ENCODE measurements at regions not wholly inside any gene's neighbourhood (a gene's known extent, or its start where the extent isn't known, plus 50 kb on each side); places are given as distances from the start of the nearest gene placed in this dataset.
A peak's percentile ranks its signal among the peaks of the same experiment; 100 is the strongest.

DNA sequence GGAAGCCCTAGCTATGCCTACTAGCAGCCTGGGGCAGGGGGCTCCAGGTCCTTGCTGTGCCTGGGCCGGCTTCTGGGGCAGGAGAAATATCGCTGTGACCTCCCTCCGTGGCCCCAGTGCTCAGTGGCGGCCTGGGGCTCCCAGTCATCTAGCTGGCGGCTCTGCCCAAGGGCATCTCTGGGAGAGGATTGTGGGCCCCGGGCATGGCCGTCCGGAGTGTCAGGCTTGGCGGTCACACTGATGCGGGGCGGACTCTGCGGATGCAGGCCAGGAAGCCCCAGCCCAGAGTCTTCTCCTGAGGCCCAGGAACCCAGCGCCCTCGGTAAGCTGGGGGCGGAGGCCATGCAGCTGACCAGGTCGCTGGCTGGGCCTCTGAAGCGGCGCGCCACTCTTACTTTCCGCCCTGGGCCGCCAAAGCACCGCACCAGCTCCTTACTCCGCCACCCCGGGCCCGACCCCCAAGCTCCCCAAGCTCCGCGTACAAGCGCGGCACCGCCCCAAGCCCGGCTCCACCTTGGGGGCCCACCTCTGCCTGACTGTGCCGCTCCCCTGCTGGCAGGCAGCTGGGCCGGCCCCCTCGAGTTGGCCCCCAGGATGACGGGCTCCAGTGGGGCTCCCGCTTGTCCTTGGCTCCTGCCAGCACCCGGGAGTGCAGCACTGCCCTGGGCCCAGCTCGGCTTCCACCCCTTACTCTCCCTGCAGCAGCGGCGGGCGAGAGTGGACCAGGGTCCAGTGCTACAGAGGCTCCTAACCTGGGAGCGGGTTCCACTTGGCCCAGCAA, 720.0 kb downstream of the PCDH18 start:
- DNase-seq: no peak

DNA sequence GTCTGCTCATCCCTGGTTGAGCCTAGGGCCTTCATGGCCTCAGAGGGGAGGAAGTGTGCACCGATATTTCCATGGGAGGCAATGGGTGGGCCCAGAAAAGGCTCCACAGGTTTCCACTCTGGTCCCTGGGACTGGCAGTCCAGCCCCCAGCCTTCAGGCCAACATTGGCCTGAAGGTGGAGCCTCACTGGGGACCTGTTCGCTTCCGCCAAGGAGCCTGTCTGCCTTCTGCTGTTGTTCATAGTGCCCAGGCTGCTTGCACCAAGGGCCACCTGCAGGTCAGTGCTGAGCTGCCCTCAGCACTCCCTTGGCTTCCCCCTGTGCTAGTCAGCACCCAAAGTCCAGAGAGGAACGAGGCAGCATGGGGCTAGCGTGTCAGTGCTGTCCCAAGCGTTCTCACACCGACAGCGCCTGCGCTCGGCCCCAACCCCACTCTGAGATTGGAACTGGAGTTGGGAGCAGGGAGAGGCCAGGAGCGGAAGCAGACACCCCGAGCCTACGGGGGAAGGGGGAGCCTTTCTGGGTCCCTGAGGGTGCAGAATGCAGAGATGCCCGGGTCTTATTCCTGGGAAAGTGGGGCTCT, 720.7 kb downstream of the PCDH18 start:
- no peak for DNase-seq

DNA sequence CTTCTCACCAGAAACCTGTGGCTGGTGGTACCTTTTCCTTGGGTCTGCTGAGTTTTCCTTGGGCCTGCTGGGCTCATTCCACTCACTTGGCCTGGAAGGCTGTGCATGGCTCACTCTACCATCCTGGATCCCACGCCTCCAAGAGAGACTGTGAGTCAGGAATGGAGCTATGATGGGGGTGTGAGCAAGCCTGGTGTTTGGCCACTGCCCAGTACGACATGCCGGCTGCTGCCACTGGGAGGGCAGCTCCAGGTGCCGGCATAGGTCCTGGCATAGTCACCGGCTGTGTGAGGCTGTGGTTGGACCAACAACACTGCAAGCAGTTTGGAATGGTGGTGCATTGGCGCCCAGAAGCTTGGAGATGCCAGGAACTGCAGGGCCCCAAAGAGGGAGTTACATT, 721.7 kb downstream of the PCDH18 start:
- no peak for DNase-seq

DNA sequence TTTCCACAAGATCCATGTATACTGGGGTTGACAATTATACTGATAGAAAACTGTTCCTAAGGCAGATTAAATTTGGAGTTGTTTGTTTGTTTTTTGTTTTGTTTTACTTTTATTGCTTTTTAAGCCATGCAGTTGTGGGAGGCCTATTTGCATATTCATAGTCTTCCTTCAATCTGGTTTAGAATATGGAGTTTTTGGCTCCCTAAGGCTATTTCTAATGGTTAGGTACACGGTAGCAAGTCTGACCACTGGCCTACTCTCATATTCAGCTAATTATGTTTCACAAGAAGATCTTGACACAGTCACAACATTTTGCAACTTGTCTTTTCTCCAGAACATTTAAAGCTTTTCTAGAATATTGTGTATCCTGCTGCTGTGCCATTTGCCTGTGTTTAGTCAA, 725.5 kb downstream of the PCDH18 start:
- no peak for DNase-seq

DNA sequence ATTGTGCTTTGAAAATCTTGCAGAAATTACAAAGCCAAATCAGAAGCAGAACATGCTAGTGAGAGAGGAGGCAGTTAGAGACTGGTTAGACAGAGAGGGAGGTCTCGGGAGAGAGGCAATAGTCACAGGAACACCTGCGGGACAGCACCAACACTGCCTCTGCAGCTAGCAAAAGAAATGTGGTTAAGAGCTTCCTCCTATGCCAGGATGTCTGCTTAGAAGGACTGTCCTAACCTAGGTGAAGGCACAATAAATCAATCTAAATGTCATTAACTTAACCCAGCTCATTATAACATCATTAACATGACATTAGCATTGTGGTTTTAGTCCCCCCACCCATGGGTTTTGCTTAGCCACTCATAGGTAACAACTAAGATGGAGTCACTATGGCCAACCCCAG, 726.7 kb downstream of the PCDH18 start:
- no peak for DNase-seq

DNA sequence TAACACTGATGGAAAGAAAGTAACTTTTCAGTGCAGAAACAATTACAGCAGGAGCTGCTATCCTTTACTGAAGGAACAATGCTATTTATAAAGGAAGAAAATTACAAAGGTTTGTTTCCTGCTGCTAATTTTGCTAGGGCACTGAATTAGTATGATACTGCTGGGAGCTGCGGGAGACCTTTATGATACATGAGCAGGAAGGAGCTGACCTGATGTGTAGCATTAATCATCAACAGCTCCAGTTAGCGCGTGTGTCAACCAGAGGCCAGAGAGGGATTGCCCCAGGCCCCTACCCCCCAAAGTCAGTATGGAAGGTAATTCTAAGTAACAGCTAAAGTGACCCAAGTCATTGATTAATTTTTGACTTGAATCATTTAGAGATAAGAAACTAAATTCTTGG, 728.9 kb downstream of the PCDH18 start:
- DNase-seq: no peak

DNA sequence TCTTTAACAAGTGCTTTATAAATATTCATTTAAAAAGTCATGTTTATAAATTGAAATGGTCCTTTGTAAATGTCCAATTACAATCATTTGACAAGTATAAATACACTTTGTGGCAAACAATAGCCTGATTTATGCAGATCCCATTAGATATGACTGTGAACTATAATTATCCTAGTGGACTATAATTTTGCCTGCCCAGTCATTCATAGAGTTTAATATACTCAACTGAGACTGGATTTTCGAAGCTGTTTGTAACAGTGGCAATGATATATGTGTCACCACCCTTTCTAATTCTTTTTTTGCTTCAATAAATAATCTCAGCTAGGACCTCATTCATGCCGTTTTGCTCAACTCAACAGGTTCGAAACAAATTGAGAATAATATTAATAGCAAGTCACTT, 732.0 kb downstream of the PCDH18 start:
- DNase-seq: peak; percentile 15 to 24

DNA sequence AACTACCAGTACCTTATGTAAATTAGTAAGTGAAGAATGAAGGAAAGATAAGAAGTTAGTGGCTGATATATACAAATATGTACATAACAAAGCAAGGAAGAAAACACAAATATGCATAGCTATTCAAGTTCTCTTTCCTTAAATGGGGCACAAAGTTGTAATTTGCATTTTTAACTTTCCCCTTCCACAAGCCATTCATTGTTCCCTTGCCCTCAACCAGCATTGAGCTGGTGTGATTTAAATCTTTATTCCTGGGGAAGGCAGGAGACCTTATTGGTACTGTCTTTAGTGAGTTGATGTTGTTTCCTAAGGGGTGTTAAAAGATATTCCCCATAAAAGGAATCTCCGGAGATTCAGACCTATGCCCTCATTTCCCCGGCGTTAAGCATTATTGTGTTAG, 735.3 kb downstream of the PCDH18 start:
- DNase-seq: no peak

DNA sequence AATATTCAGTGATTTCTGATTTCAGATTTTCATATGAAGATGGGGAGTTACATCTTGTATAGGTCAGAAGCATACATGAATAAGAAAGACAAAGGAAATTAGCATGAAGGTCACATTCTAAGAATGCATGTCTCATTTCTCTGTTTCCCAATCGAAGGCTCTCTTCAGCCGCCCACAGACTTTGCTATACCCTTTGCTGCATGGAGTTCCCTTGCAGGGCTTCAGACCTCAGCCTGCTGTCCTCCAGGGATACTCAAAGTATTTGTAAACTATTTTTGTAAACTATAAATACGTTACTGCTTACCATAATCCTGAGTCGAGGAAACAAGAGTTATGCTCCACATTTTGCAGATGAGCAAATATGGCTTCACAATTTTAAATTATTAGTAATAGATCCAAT, 738.4 kb downstream of the PCDH18 start:
- DNase-seq: no peak

DNA sequence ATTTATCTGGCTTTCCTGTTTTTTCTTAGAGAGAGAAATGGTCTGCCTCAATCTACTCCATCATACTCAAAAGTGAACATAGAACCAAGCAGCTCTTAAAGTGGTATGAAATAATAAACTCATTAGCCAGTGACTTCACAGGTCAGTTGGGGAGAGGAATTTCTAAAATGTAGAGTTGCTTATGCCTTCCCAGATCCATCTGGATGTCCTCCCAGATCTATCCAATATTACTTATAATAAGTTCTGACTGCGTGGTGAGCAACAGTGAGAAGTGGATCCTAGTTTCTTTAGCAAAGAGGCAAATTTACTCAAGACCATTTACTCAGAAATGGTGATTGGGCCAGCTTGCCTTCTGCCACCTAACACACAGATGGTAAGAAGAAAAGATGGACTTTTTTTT, 748.0 kb downstream of the PCDH18 start:
- DNase-seq: no peak

DNA sequence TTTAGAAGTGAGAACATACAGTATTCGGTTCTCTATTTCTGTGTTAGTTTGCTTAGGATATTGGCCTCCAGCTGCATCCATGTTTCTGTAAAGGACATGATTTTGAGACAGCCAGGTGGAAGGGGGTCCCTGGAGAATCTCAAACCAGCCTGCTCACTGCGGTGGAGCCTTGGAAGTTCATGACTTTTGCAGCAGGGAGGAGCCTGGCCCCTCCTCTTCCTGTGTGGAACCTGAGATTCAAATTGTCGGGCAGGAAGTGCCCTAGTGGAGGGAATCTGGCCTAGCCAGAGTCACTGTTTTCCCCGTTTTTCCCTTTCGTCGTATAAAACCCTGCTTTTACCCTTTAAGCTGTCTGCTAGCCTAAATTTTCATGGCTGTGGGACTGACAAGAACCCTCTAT, 762.6 kb downstream of the PCDH18 start:
- no peak for DNase-seq

DNA sequence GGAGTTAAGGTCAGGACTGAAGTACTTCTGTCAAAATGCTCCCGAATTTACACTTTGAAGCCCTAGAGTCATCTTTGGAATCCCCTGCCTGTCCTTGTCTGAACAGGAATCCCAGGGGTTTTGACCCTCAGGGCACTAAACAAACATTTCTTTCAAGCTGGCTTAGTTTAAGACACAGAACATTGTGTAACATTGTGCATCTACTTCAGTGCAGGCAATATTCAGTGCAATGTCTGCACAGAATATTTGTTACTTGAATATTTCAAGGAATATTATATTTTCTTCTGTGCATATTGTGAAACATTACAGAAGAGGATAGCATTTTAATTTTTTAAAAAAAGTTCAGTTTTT, 763.4 kb downstream of the PCDH18 start:
- no peak for DNase-seq

DNA sequence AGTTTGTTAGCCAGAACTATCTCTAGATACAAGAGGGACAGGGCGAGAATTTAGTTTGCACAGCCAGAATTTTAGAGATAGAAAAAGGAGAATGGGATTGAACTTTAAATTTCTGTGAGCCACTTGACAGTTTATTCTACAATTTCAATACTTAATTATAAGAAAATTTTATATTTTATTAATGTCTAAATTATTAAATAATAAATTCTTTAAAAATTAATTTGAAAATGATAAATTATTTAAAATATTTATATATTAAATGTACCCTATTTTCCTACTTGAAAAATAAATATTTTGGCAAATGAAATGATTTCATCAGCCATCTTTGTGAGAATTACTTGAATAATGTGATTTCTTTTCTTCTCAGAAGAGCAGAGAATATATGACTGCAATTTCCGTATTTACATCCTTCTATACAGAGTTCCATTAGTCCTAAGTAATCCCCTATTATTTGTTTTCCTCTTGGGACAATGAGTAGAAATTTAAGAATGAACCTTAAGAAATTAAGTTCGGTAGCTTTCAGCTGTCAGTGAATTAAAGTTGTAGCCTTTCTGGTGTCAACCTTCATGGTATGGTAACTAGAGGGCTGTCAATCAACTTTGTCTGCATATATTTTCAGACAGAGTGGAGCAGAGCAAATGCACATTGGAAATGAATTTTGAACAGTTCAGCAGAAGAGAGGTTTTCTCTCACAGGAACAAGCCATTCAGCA, 763.9 kb downstream of the PCDH18 start:
- no peak for DNase-seq

DNA sequence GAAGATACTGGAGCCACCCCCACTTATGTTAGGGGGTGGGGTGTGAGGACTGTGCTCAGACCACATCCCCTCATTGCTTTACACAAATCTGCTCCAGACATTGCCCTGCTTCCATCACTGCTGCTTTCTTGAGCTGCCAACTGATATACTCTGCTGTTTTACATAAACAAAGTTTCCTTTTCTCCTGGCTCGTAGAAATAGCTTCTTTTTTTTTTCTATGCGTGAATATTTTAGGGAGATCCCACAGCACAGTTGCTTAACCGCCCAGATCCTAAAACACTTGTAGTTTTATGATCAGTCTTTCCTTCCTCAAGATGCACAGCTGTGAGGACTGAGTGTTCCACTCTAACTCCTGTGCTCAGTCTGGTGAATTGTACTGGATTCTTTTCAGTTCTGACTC, 768.4 kb downstream of the PCDH18 start:
- no peak for DNase-seq

DNA sequence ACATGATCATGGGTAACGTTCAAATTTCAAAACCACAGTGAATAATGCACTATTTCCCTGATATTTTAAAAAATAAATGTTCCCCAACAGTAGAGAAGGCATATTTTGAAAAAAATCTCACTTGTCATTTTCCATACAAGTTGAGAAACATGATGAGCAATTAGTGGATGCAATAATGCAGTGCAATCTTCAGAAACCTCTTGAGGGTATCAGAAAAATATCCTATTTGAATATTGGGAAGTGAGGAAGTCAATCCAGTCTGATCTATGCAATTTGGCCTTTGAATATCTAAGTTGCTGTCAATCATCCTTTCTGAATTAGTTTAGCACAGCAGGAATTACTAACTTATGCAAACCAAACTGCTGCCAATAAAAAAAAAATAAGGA, 776.8 kb downstream of the PCDH18 start:
- DNase-seq: no peak

DNA sequence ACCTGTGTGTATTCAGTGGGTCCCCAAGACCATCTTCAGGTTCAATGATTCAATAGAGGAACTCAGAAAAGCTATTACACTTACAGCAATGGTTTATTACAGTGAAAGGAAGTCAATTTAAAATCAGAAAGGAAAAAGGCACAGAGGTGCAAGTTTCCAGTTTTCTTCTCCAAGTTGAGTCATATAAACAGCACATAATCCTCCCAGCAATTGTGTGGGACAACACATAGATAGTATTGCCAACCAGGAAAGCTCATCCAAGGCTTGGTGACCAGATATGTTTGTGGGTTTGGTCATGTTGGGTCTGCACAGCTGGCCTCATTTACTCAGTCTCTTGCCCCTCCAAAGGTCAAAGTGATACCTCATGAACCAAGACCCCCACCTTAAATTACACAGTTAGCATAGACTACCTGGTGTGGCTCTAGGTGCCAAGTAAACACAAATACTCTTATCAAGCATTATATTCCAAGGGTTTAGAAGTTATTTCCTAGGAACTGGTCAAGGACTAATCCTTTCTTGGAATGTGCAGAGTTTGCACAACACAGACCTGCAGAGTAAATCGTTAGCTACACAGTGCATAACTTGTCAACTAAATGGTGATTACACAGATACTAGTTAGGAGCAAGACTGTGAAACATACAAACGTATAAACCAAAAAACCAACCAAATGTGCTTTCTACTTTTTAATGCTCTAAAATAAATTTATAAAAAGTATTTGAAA, 777.3 kb downstream of the PCDH18 start:
- no peak for DNase-seq

DNA sequence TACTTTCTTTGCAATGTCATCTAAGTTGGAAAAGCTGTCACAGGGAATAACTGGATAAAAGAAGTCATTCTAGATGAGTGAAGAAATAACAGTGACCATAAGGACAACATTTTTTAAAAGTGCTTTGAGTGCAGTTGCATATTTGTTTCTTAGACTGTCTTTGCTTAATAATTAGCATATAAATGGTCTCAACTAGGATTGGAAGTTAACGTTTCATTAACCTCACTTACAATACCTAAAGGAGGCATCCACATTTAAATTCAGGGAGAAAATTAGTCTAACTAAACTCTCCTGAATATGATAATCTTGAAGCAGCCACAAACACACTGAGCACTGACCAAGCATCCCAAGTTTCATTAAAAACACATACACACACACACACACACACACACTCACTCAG, 780.7 kb downstream of the PCDH18 start:
- DNase-seq: no peak

DNA sequence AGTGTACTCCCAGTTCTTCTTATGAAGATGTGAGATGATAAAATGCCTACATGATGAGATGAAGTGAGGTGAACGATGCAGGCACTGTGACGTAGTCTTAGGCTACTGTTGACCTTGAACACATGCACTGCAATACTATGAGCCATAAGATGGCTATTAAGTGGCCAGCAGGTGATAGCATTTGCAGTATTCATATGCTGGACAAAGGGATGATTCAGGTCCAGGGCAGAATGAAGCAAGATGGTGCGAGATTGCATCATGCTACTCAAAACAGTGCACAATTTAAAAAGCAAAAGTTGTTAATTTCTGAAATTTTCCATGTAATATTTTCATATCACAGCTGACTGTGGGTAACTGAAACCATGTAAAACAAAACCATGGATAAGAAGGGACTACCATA, 781.4 kb downstream of the PCDH18 start:
- peak; percentile 6 to 49 for DNase-seq

DNA sequence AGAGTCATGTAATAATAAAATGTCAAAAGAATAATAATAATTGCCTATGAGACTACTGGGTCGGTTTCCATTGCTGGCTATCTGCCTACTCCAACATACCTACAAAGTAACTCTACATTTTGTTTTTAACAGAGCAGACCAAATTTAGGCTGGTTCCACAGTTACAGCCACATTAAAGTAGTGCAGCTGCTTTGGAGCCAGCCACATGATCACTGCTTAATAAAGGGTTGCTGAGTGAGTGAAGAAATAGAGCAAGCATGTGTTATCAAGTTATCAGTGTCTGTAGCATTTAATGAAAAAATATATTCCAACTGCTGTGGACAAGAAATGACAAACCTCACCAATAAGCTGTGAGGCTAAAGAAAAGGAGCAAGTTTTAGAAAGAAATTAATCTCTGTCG, 782.3 kb downstream of the PCDH18 start:
- DNase-seq: no peak

DNA sequence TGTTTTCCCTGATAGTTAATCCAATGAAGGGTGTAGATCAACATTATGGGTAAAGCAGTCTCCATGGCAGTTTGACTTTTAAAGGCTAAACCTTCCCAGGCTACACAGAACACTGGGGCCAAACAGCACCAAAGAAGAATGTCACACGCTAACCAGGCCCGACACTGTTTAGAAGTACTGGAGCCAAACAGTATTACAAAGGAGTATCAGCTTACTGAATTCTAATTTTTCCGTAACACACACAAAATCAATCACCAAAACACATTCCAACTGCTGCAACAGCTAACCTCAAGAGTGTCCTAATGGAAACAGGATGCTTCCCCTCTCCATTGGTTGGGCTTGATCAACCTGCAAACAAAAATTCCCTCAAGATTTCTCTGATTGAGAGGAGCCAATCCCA, 783.5 kb downstream of the PCDH18 start:
- no peak for DNase-seq

DNA sequence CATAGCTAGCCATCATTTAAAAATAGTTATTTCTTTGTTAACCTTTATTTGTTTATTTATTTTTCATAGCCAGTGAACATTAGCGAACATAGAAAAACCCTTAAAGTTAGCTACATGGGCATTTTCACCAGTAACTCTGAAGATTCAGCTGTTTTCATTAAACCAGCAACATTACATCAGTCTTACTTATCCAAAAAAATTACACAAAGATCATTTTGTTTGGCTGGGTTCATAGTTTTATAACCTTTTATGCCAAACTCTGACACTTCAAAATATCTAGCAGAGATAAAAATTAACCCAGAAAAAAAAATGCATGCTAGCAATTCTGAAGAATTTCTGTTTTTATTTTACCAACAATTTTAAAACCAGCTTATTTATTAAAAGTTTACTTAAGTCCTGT, 784.1 kb downstream of the PCDH18 start:
- DNase-seq: no peak

DNA sequence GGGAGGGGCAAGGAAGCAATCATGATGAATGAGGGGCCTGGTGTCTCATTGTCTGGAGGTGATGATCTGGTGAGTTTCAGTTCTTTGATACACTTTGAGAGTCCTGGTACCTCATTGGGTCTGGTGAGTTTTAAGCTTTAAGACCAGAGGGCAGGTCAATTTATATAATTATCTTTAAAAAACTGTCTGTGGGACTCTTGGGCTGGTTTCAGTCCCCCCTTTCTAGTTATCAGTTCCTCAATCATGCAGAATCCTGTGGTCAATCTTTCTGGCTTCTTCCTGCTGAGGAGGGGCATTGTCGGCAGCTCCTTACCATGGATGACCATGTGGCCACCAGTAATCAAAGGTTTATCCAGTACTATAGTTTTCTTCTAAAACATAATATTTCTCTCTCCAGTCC, 789.1 kb downstream of the PCDH18 start:
- no peak for DNase-seq

DNA sequence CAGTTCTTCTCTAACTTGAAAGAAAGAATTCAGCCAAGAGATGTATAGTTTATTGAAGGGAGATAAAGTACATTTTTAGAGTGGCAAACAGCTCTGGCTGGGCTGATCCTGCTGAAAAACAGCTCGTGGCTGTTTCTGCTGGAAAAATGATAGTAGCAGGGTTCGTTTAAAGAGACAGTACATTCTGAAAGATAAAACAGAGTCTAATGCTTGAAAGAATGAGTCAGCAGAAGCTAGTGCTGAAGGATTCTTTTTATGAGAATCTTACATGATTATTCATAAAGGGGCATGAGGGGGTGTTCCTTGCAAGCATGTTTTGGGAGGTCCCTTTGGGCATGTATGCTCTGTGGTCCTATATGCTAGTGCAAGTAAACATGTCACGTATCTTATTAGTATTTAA, 790.0 kb downstream of the PCDH18 start:
- no peak for DNase-seq

DNA sequence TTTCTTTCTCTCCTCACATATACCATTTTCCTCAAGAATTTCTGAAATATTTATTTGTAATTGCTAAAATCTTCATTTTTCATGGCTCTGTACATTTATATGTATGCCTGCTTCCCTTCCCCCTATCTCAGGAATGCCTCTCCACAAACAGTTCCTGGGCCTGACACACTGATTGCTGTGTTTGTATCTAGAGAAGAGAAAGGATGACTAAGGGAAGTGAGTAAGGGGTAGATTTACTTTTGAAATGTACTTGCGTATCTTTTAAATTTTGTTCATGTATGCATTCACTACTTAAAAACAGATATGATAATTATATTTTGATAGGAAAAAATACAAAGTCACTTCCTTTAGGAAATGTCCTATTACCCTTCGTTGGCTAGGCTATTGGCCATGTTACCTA, 790.8 kb downstream of the PCDH18 start:
- no peak for DNase-seq
